ENCODE measurements at regions not wholly inside any gene's neighbourhood (a gene's known extent, or its start where the extent isn't known, plus 50 kb on each side); places are given as distances from the start of the nearest gene placed in this dataset.

DNA sequence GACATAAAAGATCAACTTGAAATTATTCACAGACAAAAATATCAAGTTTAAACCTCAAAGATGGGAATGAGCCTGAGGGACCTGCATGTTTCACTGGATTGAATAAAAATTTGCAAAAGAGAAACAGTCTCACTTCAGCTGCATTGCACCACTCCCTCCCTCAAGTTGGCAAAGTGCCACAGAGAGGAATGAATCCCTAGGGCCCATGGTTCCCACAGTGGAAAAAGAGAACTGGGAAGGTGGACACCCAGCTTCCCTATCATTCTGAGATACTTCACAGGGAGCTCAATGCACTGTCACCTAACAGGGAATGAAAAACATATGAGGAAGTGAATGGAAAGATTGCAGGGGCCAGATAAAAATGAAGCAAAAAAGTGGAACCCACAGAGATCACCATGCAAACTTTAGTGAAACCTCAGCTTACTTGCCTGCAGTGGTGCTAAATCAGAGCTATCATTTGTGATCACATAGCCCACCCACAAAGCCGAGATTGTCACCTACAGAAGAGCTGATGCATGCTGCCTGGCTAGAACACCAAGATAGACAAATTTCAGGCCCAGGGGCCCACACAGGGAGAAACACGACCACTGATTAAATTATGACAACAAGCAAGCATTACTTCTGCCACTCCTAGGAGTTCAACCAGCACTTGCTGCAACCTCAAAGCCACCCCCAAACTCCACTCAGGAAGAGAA is 911.3 kb downstream of the LRFN5 start (continued):
- TF ChIP-seq, protein P1, sequence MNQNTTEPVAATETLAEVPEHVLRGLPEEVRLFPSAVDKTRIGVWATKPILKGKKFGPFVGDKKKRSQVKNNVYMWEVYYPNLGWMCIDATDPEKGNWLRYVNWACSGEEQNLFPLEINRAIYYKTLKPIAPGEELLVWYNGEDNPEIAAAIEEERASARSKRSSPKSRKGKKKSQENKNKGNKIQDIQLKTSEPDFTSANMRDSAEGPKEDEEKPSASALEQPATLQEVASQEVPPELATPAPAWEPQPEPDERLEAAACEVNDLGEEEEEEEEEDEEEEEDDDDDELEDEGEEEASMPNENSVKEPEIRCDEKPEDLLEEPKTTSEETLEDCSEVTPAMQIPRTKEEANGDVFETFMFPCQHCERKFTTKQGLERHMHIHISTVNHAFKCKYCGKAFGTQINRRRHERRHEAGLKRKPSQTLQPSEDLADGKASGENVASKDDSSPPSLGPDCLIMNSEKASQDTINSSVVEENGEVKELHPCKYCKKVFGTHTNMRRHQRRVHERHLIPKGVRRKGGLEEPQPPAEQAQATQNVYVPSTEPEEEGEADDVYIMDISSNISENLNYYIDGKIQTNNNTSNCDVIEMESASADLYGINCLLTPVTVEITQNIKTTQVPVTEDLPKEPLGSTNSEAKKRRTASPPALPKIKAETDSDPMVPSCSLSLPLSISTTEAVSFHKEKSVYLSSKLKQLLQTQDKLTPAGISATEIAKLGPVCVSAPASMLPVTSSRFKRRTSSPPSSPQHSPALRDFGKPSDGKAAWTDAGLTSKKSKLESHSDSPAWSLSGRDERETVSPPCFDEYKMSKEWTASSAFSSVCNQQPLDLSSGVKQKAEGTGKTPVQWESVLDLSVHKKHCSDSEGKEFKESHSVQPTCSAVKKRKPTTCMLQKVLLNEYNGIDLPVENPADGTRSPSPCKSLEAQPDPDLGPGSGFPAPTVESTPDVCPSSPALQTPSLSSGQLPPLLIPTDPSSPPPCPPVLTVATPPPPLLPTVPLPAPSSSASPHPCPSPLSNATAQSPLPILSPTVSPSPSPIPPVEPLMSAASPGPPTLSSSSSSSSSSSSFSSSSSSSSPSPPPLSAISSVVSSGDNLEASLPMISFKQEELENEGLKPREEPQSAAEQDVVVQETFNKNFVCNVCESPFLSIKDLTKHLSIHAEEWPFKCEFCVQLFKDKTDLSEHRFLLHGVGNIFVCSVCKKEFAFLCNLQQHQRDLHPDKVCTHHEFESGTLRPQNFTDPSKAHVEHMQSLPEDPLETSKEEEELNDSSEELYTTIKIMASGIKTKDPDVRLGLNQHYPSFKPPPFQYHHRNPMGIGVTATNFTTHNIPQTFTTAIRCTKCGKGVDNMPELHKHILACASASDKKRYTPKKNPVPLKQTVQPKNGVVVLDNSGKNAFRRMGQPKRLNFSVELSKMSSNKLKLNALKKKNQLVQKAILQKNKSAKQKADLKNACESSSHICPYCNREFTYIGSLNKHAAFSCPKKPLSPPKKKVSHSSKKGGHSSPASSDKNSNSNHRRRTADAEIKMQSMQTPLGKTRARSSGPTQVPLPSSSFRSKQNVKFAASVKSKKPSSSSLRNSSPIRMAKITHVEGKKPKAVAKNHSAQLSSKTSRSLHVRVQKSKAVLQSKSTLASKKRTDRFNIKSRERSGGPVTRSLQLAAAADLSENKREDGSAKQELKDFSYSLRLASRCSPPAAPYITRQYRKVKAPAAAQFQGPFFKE (tag by site-specific recombination; IDR thresholded peaks at IDR 0.05; ENCODE audit: borderline replicate concordance): no peak
- TF ChIP-seq, protein P2, sequence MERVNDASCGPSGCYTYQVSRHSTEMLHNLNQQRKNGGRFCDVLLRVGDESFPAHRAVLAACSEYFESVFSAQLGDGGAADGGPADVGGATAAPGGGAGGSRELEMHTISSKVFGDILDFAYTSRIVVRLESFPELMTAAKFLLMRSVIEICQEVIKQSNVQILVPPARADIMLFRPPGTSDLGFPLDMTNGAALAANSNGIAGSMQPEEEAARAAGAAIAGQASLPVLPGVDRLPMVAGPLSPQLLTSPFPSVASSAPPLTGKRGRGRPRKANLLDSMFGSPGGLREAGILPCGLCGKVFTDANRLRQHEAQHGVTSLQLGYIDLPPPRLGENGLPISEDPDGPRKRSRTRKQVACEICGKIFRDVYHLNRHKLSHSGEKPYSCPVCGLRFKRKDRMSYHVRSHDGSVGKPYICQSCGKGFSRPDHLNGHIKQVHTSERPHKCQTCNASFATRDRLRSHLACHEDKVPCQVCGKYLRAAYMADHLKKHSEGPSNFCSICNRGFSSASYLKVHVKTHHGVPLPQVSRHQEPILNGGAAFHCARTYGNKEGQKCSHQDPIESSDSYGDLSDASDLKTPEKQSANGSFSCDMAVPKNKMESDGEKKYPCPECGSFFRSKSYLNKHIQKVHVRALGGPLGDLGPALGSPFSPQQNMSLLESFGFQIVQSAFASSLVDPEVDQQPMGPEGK (tag by site-specific recombination; IDR thresholded peaks at IDR 0.05): no peak
- TF ChIP-seq ZNF600 (tag by site-specific recombination; IDR thresholded peaks at IDR 0.05) (no peak), ZNF221 (tag by site-specific recombination; IDR thresholded peaks at IDR 0.05; ENCODE audit: borderline replicate concordance) (no peak), SP3 (tag by site-specific recombination; IDR thresholded peaks at IDR 0.05) (no peak)

DNA sequence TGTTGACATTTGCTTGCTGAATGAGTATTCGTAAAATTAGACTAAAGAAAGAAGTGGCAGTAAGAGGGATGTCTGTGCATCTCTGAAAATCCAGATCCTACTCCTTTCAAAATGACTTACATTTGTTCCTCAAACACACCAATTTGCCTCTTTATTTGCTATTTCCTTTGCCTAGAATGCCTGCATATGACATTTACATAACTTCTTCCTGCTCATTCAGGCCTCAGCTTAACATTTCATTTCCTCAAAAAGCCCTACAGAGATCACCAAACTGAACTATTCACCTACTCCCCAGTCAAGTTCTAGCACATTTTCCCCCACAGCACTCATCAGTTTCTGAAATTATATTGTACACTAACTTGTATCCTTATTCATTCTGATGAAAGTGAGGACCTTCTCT is 907.2 kb downstream of the LRFN5 start:
- ChIA-PET POLR2A (no interaction called here), CTCF (no interaction called here)
- Histone ChIP-seq H3K36me3 (ENCODE audit: control insufficient read depth in 2 of 2, insufficient read depth in 1 of 2, low read length in 2 of 2) (no peaks in the 10 kb centered on the region), H3K4me1 (ENCODE audit: control insufficient read depth, insufficient read depth, low read length) (no peaks in the 10 kb centered on the region), H3K27ac (ENCODE audit: extremely low read depth, low read depth, low read length) (no peak overlapping the region), H3K9me3 (ENCODE audit: control insufficient read depth, insufficient read depth, low read depth, low read length) (no peaks in the 10 kb centered on the region), H3K4me3 (ENCODE audit: low read depth, low read length) (no peak overlapping the region)
- TF ChIP-seq, protein P3, sequence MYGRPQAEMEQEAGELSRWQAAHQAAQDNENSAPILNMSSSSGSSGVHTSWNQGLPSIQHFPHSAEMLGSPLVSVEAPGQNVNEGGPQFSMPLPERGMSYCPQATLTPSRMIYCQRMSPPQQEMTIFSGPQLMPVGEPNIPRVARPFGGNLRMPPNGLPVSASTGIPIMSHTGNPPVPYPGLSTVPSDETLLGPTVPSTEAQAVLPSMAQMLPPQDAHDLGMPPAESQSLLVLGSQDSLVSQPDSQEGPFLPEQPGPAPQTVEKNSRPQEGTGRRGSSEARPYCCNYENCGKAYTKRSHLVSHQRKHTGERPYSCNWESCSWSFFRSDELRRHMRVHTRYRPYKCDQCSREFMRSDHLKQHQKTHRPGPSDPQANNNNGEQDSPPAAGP (tag by site-specific recombination; IDR thresholded peaks at IDR 0.05): no peak
- TF ChIP-seq ZNF555 (tag by site-specific recombination; conservative IDR thresholded peaks at IDR 0.05) (no peak), ZNF473 (tag by site-specific recombination; IDR thresholded peaks at IDR 0.05) (no peak), ZNF37A (tag by site-specific recombination; IDR thresholded peaks at IDR 0.05) (no peak), ZNF792 (tag by site-specific recombination; IDR thresholded peaks at IDR 0.05) (no peak), ZNF211 (tag by site-specific recombination; IDR thresholded peaks at IDR 0.05; ENCODE audit: low read depth) (no peak), ZNF621 (tag by site-specific recombination; IDR thresholded peaks at IDR 0.05) (no peak), ZNF600 (tag by site-specific recombination; IDR thresholded peaks at IDR 0.05) (no peak), HOXC10 (CRISPR knock-in tag; IDR thresholded peaks at IDR 0.05) (no peak), GLI2 (tag by site-specific recombination; IDR thresholded peaks at IDR 0.05; ENCODE audit: borderline replicate concordance, low read depth) (no peak)
- TF ChIP-seq, protein P2 (tag by site-specific recombination; IDR thresholded peaks at IDR 0.05): no peak
- TF ChIP-seq, protein P4, sequence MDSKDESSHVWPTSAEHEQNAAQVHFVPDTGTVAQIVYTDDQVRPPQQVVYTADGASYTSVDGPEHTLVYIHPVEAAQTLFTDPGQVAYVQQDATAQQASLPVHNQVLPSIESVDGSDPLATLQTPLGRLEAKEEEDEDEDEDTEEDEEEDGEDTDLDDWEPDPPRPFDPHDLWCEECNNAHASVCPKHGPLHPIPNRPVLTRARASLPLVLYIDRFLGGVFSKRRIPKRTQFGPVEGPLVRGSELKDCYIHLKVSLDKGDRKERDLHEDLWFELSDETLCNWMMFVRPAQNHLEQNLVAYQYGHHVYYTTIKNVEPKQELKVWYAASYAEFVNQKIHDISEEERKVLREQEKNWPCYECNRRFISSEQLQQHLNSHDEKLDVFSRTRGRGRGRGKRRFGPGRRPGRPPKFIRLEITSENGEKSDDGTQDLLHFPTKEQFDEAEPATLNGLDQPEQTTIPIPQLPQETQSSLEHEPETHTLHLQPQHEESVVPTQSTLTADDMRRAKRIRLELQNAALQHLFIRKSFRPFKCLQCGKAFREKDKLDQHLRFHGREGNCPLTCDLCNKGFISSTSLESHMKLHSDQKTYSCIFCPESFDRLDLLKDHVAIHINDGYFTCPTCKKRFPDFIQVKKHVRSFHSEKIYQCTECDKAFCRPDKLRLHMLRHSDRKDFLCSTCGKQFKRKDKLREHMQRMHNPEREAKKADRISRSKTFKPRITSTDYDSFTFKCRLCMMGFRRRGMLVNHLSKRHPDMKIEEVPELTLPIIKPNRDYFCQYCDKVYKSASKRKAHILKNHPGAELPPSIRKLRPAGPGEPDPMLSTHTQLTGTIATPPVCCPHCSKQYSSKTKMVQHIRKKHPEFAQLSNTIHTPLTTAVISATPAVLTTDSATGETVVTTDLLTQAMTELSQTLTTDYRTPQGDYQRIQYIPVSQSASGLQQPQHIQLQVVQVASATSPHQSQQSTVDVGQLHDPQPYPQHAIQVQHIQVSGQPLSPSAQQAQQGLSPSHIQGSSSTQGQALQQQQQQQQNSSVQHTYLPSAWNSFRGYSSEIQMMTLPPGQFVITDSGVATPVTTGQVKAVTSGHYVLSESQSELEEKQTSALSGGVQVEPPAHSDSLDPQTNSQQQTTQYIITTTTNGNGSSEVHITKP (tag by site-specific recombination; IDR thresholded peaks at IDR 0.05): no peak
- TF ChIP-seq, protein P5, sequence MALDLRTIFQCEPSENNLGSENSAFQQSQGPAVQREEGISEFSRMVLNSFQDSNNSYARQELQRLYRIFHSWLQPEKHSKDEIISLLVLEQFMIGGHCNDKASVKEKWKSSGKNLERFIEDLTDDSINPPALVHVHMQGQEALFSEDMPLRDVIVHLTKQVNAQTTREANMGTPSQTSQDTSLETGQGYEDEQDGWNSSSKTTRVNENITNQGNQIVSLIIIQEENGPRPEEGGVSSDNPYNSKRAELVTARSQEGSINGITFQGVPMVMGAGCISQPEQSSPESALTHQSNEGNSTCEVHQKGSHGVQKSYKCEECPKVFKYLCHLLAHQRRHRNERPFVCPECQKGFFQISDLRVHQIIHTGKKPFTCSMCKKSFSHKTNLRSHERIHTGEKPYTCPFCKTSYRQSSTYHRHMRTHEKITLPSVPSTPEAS (tag by site-specific recombination; IDR thresholded peaks at IDR 0.05): no peak

All from HEK293 (cell line).